ENCODE measurements at regions not wholly inside any gene's neighbourhood (a gene's known extent, or its start where the extent isn't known, plus 50 kb on each side); places are given as distances from the start of the nearest gene placed in this dataset.

- Histone ChIP-seq H3K4me1 (replicated peaks in 1 of 4; ENCODE audit: control insufficient read depth in 3 of 4, insufficient read depth in 4 of 4, low read length in 3 of 4) (no peaks in the 10 kb centered on the region), H3K79me1 (ENCODE audit: low read depth, low read length) (no peaks in the 10 kb centered on the region), H3K18ac (ENCODE audit: extremely low read depth, low read length) (no peak overlapping the region), H3K9me3 (ENCODE audit: insufficient read depth in 2 of 2, low read depth in 1 of 2, low read length in 1 of 2) (peaks cover 6 to 9% of the 10 kb centered on the region in 2 experiments), H3K4ac (replicated peaks; ENCODE audit: insufficient read length, low read depth, low read length) (no peak overlapping the region), H2AFZ (ENCODE audit: low read length) (no peak overlapping the region), H3K79me2 (ENCODE audit: control insufficient read depth in 1 of 2, insufficient read depth in 2 of 2, low read length in 2 of 2) (no peaks in the 10 kb centered on the region), H4K5ac (ENCODE audit: insufficient read length, low read depth, low read length) (no peak overlapping the region), H3K36me3 (ENCODE audit: control insufficient read depth in 2 of 4, insufficient read depth in 4 of 4, low read length in 3 of 4) (no peaks in the 10 kb centered on the region; a peak in 1 of 8 replicates), H2AK5ac (ENCODE audit: low read depth, low read length) (no peak overlapping the region), H4K91ac (replicated peaks; ENCODE audit: insufficient read length, low read length) (no peak overlapping the region), H3K23me2 (ENCODE audit: low read depth, low read length) (no peaks in the 10 kb centered on the region), H3K27me3 (replicated peaks in 1 of 4; ENCODE audit: control insufficient read depth in 3 of 4, extremely low read depth in 1 of 4, insufficient read depth in 3 of 4, low read length in 3 of 4) (no peaks in the 10 kb centered on the region), H3K23ac (ENCODE audit: insufficient read length) (no peak overlapping the region), H3K9ac (replicated peaks in 1 of 4; ENCODE audit: extremely low read depth in 1 of 4, low read depth in 3 of 4, low read length in 3 of 4) (no peak overlapping the region), H2BK15ac (ENCODE audit: low read length) (no peak overlapping the region), H2BK20ac (ENCODE audit: low read length) (no peak overlapping the region), H2BK12ac (ENCODE audit: low read depth, low read length) (no peak overlapping the region), H4K8ac (ENCODE audit: extremely low read depth, insufficient read depth, low read length) (no peak overlapping the region), H3K4me3 (ENCODE audit: extremely low read depth in 1 of 4, insufficient read depth in 2 of 4, low read depth in 3 of 4, low read length in 4 of 4) (no peak overlapping the region), H2BK120ac (replicated peaks; ENCODE audit: low read depth, low read length) (no peak overlapping the region), H3K14ac (ENCODE audit: insufficient read length) (no peak overlapping the region), H2BK5ac (ENCODE audit: low read depth, low read length) (no peak overlapping the region), H3K27ac (ENCODE audit: low read depth, low read length) (no peak overlapping the region), H3K56ac (replicated peaks; ENCODE audit: insufficient read length, low read depth, low read length) (no peak overlapping the region), H4K20me1 (replicated peaks in 1 of 2; ENCODE audit: control insufficient read depth in 1 of 2, insufficient read depth in 2 of 2, low read length in 2 of 2) (no peaks in the 10 kb centered on the region), H3K4me2 (ENCODE audit: insufficient read depth in 1 of 2, low read depth in 2 of 2, low read length in 2 of 2) (no peak overlapping the region)
- WGBS, 2 experiments (ENCODE audit: extremely low coverage in 1 of 2, insufficient coverage in 1 of 2, insufficient read length in 1 of 2, insufficient replicate concordance in 2 of 2, low coverage in 1 of 2, low lambda C conversion rate in 2 of 2, missing lambda C conversion rate in 1 of 2) = 89% methylated on average over 2 of the region's 2 CpGs; no CpG with 5 or more reads in 1 of the 2 experiments
- ChIA-PET CTCF (ENCODE audit: partially characterized antibody) (interaction anchor here (0.7 to 1.5 kb wide), 4 partner anchors 11 to 322 kb away, joined by 3 to 6 read pairs (median 3); no protein-coding TSS in a partner anchor), POLR2A (ENCODE audit: partially characterized antibody) (no interaction called here)
- TF ChIP-seq KDM1A (IDR thresholded peaks at IDR 0.05; ENCODE audit: borderline replicate concordance, low read length) = no peak
- TF ChIP-seq CHD1 (IDR thresholded peaks at IDR 0.05; ENCODE audit: low read depth, low read length) = no peak
- DNase-seq (ENCODE audit: low read depth in 1 of 2, low spot score in 2 of 2) = no peak
- FAIRE-seq = no peak
Observed at GRCh38 chr14:58823312-58823711, 185.6 kb downstream of the DACT1 start.
